ENCODE measurements at regions not wholly inside any gene's neighbourhood (a gene's known extent, or its start where the extent isn't known, plus 50 kb on each side); places are given as distances from the start of the nearest gene placed in this dataset.

DNA sequence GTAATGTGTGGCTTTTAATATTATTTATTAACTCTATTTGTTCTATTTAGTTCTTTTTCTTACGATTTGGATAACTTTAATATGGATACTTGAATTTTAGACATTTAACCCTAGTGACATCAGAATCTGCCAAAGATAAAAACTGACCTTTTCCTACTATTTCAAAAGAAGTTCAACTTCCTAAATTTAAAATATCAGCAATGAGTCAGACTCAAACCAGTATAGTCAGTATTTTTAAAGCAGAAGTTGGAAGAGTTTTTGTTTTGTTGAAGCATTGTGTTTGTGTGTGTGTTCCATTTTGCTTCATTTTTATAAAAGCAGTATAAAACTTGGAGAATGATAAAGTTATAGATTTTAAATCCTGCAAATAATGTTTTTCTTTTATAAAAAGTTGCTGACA, 251.8 kb upstream of the RASA1 start:
- Histone ChIP-seq H2AFZ (ENCODE audit: low read length) (no peak overlapping the region), H3K4me3 (ENCODE audit: low read depth, low read length, poor library complexity, severe bottlenecking) (no peak overlapping the region), H3K36me3 (ENCODE audit: insufficient read depth, low read length) (no peaks in the 10 kb centered on the region), H3K9ac (ENCODE audit: low read length) (no peak overlapping the region), H3K4me2 (ENCODE audit: low read length) (no peak overlapping the region), H3K27ac (ENCODE audit: low read depth, low read length, poor library complexity, severe bottlenecking) (no peak overlapping the region), H3K9me2 (ENCODE audit: low read depth, low read length) (no peaks in the 10 kb centered on the region), H3K4me1 (ENCODE audit: insufficient read depth, low read length, severe bottlenecking) (peaks cover 12% of the 10 kb centered on the region), H3K79me2 (ENCODE audit: insufficient read depth, low read length) (no peaks in the 10 kb centered on the region), H3F3A (ENCODE audit: insufficient read depth, low read length) (no peaks in the 10 kb centered on the region), H3K9me3 (ENCODE audit: low read length) (no peaks in the 10 kb centered on the region), H3K27me3 (ENCODE audit: insufficient read depth, low read length) (no peaks in the 10 kb centered on the region), H4K20me1 (ENCODE audit: insufficient read depth, low read length) (no peaks in the 10 kb centered on the region)
- TF ChIP-seq EZH2 (IDR thresholded peaks at IDR 0.05; ENCODE audit: borderline replicate concordance, low read length), result no peak
- TF ChIP-seq, protein P1, sequence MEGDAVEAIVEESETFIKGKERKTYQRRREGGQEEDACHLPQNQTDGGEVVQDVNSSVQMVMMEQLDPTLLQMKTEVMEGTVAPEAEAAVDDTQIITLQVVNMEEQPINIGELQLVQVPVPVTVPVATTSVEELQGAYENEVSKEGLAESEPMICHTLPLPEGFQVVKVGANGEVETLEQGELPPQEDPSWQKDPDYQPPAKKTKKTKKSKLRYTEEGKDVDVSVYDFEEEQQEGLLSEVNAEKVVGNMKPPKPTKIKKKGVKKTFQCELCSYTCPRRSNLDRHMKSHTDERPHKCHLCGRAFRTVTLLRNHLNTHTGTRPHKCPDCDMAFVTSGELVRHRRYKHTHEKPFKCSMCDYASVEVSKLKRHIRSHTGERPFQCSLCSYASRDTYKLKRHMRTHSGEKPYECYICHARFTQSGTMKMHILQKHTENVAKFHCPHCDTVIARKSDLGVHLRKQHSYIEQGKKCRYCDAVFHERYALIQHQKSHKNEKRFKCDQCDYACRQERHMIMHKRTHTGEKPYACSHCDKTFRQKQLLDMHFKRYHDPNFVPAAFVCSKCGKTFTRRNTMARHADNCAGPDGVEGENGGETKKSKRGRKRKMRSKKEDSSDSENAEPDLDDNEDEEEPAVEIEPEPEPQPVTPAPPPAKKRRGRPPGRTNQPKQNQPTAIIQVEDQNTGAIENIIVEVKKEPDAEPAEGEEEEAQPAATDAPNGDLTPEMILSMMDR (IDR thresholded peaks at IDR 0.05; ENCODE audit: low read length), result no peak

DNA sequence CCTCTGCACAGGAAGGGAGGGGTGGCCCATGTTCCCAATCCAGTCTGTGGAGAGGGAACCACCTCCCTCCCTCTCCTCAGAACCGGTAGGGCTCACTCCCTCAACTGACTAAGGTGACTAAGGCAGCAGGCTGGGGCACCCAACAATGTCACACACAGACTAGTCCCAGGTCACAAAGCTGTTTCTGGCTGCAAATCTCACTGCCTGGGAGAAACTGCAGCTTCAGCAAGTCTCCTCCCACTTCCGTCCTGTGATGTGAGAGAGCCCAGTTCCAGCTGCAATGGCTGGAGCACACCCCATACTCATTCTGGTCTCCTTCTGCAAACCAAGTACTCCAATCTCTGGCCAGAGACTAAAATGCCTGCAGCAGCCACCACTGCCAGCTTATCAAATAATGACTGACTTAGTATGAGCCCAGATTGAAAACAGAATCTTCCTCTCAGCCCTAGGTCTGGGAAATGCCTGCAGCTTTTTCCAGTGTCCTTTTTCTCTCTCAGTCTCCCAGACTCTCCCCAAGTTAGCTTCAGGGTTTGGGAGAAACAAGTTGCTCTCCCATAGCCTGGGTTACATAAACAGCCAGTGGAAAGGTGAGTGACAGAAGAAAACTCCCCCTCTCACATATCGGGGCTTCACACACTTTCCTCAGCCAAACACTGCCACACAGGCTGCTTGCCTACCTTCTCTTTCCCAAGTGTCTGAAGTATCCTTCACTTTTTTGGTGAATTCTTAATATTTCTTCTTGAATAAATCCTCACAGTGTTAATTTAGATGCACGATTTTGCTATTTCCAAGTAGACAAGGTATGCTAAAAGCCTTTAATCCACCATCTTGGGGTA, 247.4 kb upstream of the RASA1 start:
- H3K36me3 ChIP-seq (ENCODE audit: insufficient read depth, low read length), result no peaks in the 10 kb centered on the region
- peak overlapping the region; percentile 11 for H3K27ac ChIP-seq (ENCODE audit: low read depth, low read length, poor library complexity, severe bottlenecking)

DNA sequence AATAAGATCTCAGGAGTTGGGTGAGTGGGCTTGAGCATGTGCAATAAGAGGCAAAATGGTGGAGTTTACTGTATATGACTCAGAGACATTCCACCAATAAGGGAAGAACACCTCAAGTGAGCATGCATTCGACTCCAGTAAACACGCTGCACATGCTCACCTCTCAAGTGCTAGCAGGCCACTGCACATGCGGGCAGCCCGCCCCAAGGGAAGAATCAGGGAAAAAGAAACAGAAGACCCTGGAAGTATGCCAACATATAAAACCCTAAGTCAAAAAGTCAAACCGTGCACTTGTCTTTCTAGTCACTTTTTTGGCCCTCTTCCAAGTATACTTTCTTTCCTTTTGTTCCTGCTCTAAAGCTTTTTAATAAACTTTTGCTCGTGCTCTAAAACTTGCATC, 245.3 kb upstream of the RASA1 start:
- Histone ChIP-seq H3K79me2 (ENCODE audit: insufficient read depth, low read length) (no peaks in the 10 kb centered on the region), H3F3A (ENCODE audit: insufficient read depth, low read length) (no peaks in the 10 kb centered on the region), H4K20me1 (ENCODE audit: insufficient read depth, low read length) (no peaks in the 10 kb centered on the region), H3K9me3 (ENCODE audit: low read length) (no peaks in the 10 kb centered on the region), H3K27ac (ENCODE audit: low read depth, low read length, poor library complexity, severe bottlenecking) (no peak overlapping the region), H3K36me3 (ENCODE audit: insufficient read depth, low read length) (no peaks in the 10 kb centered on the region), H3K9ac (ENCODE audit: low read length) (no peak overlapping the region), H3K4me2 (ENCODE audit: low read length) (no peak overlapping the region), H2AFZ (ENCODE audit: low read length) (no peak overlapping the region), H3K9me2 (ENCODE audit: low read depth, low read length) (no peaks in the 10 kb centered on the region), H3K4me1 (ENCODE audit: insufficient read depth, low read length, severe bottlenecking) (peaks cover 17% of the 10 kb centered on the region), H3K27me3 (ENCODE audit: insufficient read depth, low read length) (no peaks in the 10 kb centered on the region), H3K4me3 (ENCODE audit: low read depth, low read length, poor library complexity, severe bottlenecking) (no peak overlapping the region)
- TF ChIP-seq, protein P1 (IDR thresholded peaks at IDR 0.05; ENCODE audit: low read length), result no peak
- no peak for TF ChIP-seq EZH2 (IDR thresholded peaks at IDR 0.05; ENCODE audit: borderline replicate concordance, low read length)

More for the DNA sequence above, 247.4 kb upstream of the RASA1 start:
- Histone ChIP-seq H3K27me3 (ENCODE audit: insufficient read depth, low read length) (no peaks in the 10 kb centered on the region), H3K4me1 (ENCODE audit: insufficient read depth, low read length, severe bottlenecking) (peaks cover 17% of the 10 kb centered on the region), H3K9ac (ENCODE audit: low read length) (peak overlapping the region; percentile 17; the same call in 1 of the 2 replicates), H3K79me2 (ENCODE audit: insufficient read depth, low read length) (no peaks in the 10 kb centered on the region), H3K9me3 (ENCODE audit: low read length) (no peaks in the 10 kb centered on the region), H3K4me2 (ENCODE audit: low read length) (peak overlapping the region; percentile 42), H3K4me3 (ENCODE audit: low read depth, low read length, poor library complexity, severe bottlenecking) (no peak overlapping the region), H3K9me2 (ENCODE audit: low read depth, low read length) (no peaks in the 10 kb centered on the region), H4K20me1 (ENCODE audit: insufficient read depth, low read length) (no peaks in the 10 kb centered on the region), H2AFZ (ENCODE audit: low read length) (no peak overlapping the region), H3F3A (ENCODE audit: insufficient read depth, low read length) (no peaks in the 10 kb centered on the region)
- TF ChIP-seq, protein P1 (IDR thresholded peaks at IDR 0.05; ENCODE audit: low read length), result no peak
- no peak for TF ChIP-seq EZH2 (IDR thresholded peaks at IDR 0.05; ENCODE audit: borderline replicate concordance, low read length)
